Pancreas (tissue), 10 donors: ENCODE measurements at regions not wholly inside any gene's neighbourhood (a gene's known extent, or its start where the extent isn't known, plus 50 kb on each side); places are given as distances from the start of the nearest gene placed in this dataset.

ENCODE experiments used
- ATAC-seq, 4 donors: fragments of 200-7000 bp; cut with Tn5 transposase; one replicate each; pipeline versions ENCODE4 v1.8.0 to v1.9.1; 2020; ENCODE audit warnings: mild to moderate bottlenecking in 4 of 4, moderate library complexity in 4 of 4
- DNase-seq, 6 donors: peaks; one replicate each; pipeline ENCODE4 v3.0.0-alpha.2; 2020
- FAIRE-seq: peaks from 2 replicates; lab custom pipeline; 2012; peaks lifted over from hg19 to GRCh38; lab: Jason Lieb, UNC
- H3K27ac ChIP-seq, 4 donors: fragments of 200-600 bp; sonication (generic); 1 replicate in 3 of 4; 2 replicates in 1 of 4; pipeline versions ENCODE4 v1.5.0 to v1.8.0; 2020
- H3K27me3 ChIP-seq, 4 donors: fragments of 200-600 bp; one replicate each; pipeline ENCODE4 v1.8.0; 2021
- H3K36me3 ChIP-seq, 3 donors: fragments of 200-600 bp; sonication (generic) in 1 of 3; one replicate each; pipeline versions ENCODE4 v1.5.0 to v1.8.0; 2020 to 2021
- H3K4me1 ChIP-seq, 3 donors: fragments of 200-600 bp; one replicate each; pipeline ENCODE4 v1.8.0; 2021
- H3K4me3 ChIP-seq, 4 donors: fragments of 200-600 bp; sonication (generic) in 2 of 4; one replicate each; pipeline versions ENCODE4 v1.5.0 to v1.8.0; 2020 to 2021
- H3K9me3 ChIP-seq, 4 donors: fragments of 200-600 bp; one replicate each; pipeline ENCODE4 v1.8.0; 2021
- CTCF ChIP-seq, 4 donors: fragments of 200-600 bp; sonication (generic) in 3 of 4; IDR thresholded peaks; one replicate each; pipeline versions ENCODE4 v1.5.0 to v1.8.0; 2021; ENCODE audit warnings: antibody characterized with exemption in 4 of 4
- WGBS, 2 donors: extraction: QIAGEN DNeasy Blood & Tissue Kit; methylation state at CpG; one replicate each; pipeline ENCODE4 v1.1.7; 2013; 5-methylcytosine and 5-hydroxymethylcytosine counted together
- intact Hi-C, 3 donors: fragments of 100-400 bp; cut with DNase I; formaldehyde crosslinking; loops; one replicate each; pipeline versions ENCODE4 v1.11.1 to v1.14.2; 2022
- donor health status: healthy with polysubstance abuse.
- donor health status: DM: no; HTN: no; CAD: no; lungs with moderate emphysema.
- donor health status: DM: no; HTN: no; CAD: no.
- donor health status: control.
- donor health status: control.
- donor health status: Bipolar disorder and iron deficiency.
- donor health status: DM: yes; HTN: yes; CAD: no.
- donor health status: DM: no; HTN: no; CAD: no.
- donor health status: DM: no; HTN: no; CAD: no.
- donor health status: DM: yes; HTN: yes; CAD: no.

DNA sequence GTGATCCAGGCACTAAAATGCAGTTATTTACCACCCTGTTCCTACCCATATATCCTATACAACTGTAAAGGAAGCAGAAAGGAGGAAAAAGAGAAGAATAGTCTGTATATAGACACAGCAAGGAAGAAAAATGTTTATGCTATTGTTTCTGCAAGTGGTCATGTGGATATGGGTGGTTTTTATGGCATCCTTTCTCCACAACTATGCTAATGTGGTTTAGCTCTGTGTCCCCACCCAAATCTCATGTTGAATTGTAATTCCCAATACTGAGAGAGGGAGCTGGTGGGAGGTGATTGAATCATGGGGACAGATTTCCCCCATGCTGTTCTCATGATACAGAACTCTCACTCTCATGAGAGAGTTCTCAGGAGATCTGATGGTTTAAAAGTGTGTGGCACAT is 439.8 kb downstream of the ZSWIM6 start:
- H3K4me3 ChIP-seq, result no peak overlapping the region
- no peak for ATAC-seq
- FAIRE-seq, result no peak
- no peak overlapping the region for H3K27ac ChIP-seq
- no peaks in the 10 kb centered on the region for H3K36me3 ChIP-seq
- TF ChIP-seq CTCF (IDR thresholded peaks at IDR 0.05), result no peak
- H3K4me1 ChIP-seq, result no peaks in the 10 kb centered on the region
- intact Hi-C loops, result no loop called here
- DNase-seq, result no peak
- H3K9me3 ChIP-seq, result no peaks in the 10 kb centered on the region
- no peaks in the 10 kb centered on the region for H3K27me3 ChIP-seq

DNA sequence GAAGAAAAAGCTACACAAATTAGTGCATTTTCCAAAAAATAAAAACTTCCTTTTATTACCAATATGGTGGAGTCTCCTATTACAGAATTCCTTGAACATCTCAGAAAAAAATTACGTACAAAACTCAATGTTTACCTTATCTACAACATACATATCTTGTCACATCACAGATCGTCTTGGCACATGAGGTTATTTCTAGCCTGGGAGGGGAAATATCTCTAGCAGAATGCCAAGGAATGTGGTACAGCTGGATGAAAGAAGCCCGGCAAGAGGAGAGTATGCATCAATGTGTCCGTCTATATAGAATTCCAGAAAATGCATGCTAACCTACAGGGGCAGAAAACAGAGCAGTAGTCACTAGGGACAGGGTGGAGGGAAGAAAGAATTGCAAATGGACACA is 443.8 kb downstream of the ZSWIM6 start:
- no peak for TF ChIP-seq CTCF (IDR thresholded peaks at IDR 0.05)
- Histone ChIP-seq H3K36me3 (no peaks in the 10 kb centered on the region), H3K4me1 (no peaks in the 10 kb centered on the region), H3K27me3 (no peaks in the 10 kb centered on the region), H3K9me3 (no peaks in the 10 kb centered on the region), H3K4me3 (no peak overlapping the region), H3K27ac (no peak overlapping the region)
- intact Hi-C loops, result no loop called here
- no peak for ATAC-seq
- DNase-seq, result no peak
- FAIRE-seq, result no peak
- 62 to 65% methylated on average over 4 of the region's 4 CpGs for WGBS, 2 donors

DNA sequence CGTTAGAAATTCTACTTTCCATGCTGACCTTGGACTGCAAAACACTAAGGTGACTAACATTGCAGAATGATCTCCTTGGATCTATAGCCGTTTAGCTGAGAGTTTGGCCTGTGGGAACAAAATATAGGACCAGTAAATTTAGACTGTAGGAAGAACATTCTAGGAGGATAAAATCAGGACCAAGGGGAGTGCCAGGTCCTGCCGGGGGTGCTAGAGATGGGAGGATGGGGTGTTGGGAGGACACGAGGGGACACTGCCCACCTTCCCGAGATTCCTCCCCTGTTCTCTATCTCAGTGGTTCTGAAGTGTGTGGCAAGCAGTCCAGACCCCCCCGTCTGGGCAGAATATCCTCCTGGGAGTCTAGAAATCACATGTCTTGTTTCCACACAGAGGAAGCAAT is 445.2 kb downstream of the ZSWIM6 start:
- intact Hi-C loops, result no loop called here
- TF ChIP-seq CTCF (IDR thresholded peaks at IDR 0.05), result no peak
- WGBS, 2 donors, result 48 to 51% methylated on average over 6 of the region's 6 CpGs

DNA sequence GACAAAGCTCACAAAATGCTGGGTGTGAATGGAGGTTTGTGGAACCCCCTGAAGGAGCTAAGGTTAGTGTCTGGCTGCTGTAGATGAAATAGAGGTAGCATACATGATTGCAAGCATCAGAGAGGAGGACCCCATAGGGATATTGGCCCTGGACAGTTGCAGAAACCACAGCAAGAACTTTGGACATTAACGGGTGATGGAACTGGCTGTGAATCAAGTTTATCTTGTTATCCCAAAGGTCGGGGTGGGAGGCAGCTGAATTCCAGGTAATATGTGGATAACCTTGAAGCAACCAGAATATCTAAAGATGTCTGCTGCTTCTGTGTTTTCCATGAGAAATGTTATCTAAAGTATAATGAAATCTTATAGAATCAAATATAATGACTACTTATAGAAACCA is 447.7 kb downstream of the ZSWIM6 start:
- WGBS, 2 donors, result 24 to 27% methylated on average over 2 of the region's 2 CpGs
- FAIRE-seq (no peak), DNase-seq (no peak), ATAC-seq (no peak)
- Histone ChIP-seq H3K4me3 (no peak overlapping the region), H3K4me1 (no peaks in the 10 kb centered on the region), H3K27ac (no peak overlapping the region), H3K27me3 (no peaks in the 10 kb centered on the region), H3K36me3 (no peaks in the 10 kb centered on the region), H3K9me3 (no peaks in the 10 kb centered on the region)
- intact Hi-C loops, result no loop called here
- TF ChIP-seq CTCF (IDR thresholded peaks at IDR 0.05), result no peak

More for the DNA sequence above, 445.2 kb downstream of the ZSWIM6 start:
- Histone ChIP-seq H3K4me1 (no peaks in the 10 kb centered on the region), H3K36me3 (no peaks in the 10 kb centered on the region), H3K27ac (no peak overlapping the region), H3K4me3 (no peak overlapping the region), H3K9me3 (no peaks in the 10 kb centered on the region), H3K27me3 (no peaks in the 10 kb centered on the region)
- no peak for ATAC-seq
- DNase-seq, result no peak
- no peak for FAIRE-seq

GRCh38 chr5:61783481-61783880 is 451.4 kb downstream of the ZSWIM6 start:
- H3K36me3 ChIP-seq, result no peaks in the 10 kb centered on the region
- no peaks in the 10 kb centered on the region for H3K9me3 ChIP-seq
- ATAC-seq (peak in 2 of 4 donors; percentile 24 to 47), DNase-seq (peak in 1 of 6 donors; percentile 25), FAIRE-seq (no peak)
- no peaks in the 10 kb centered on the region for H3K27me3 ChIP-seq
- H3K27ac ChIP-seq, result no peak overlapping the region
- H3K4me1 ChIP-seq, result no peaks in the 10 kb centered on the region
- TF ChIP-seq CTCF (IDR thresholded peaks at IDR 0.05), result no peak
- intact Hi-C loops, result no loop called here
- H3K4me3 ChIP-seq, result no peak overlapping the region
- 72 to 73% methylated on average over 2 of the region's 2 CpGs for WGBS, 2 donors
